Tibial nerve (tissue), 3 donors: ENCODE measurements at regions not wholly inside any gene's neighbourhood (a gene's known extent, or its start where the extent isn't known, plus 50 kb on each side); places are given as distances from the start of the nearest gene placed in this dataset.

Source experiments
- CTCF ChIP-seq, 5 experiments: fragments of 200-600 bp in 3 of 5; fragments of 450-650 bp in 2 of 5; sonication (generic) in 3 of 5; IDR thresholded peaks; one replicate each; pipeline ENCODE4 v1.5.1; 2016 to 2019; ENCODE audit warnings: antibody characterized with exemption in 5 of 5, mild to moderate bottlenecking in 3 of 5, moderate library complexity in 2 of 5
- POLR2A ChIP-seq, 2 donors: fragments of 450-650 bp; IDR thresholded peaks; one replicate each; pipeline ENCODE4 v1.6.1; 2017; ENCODE audit warnings: antibody characterized with exemption in 2 of 2, mild to moderate bottlenecking in 2 of 2, moderate library complexity in 2 of 2

- TF ChIP-seq CTCF (IDR thresholded peaks at IDR 0.05): no peak
- no peak for TF ChIP-seq POLR2A (IDR thresholded peaks at IDR 0.05)
These were observed 478.0 kb upstream of the TENM4 start for GRCh38 chr11:79918846-79919245.
